ENCODE measurements at regions not wholly inside any gene's neighbourhood (a gene's known extent, or its start where the extent isn't known, plus 50 kb on each side); places are given as distances from the start of the nearest gene placed in this dataset.

DNA sequence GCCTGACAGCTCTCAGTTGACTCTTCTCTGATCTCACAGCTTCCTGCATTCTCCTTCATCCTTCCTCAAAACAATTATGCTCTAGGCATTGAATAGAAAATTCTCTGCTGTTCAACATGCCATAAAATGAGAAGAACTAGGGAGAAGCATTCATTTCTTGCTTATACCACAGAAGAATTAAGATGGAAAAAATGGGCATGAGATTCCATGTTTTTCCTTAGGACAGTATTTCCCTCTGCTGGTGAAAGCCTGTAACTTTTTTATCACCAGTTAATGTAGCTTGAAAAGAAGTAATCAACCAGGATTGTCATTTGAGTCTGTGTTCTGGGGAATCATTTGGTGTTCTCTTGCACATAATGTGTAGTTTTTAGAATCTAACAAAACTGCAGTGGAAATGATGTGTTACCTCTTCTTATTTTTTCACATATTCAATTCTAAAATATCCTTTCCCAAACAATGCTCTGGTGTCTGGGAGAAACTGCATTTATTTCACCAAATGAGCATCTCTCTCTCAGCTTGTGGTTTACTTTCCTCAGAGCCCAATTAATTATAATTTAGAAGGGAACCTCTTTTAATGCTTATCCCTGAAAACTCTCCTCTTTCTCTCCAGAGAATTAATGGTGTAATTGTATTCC, 92.8 kb upstream of the DCBLD2 start:
- peak; percentile 20 for DNase-seq (ENCODE audit: low spot score)

DNA sequence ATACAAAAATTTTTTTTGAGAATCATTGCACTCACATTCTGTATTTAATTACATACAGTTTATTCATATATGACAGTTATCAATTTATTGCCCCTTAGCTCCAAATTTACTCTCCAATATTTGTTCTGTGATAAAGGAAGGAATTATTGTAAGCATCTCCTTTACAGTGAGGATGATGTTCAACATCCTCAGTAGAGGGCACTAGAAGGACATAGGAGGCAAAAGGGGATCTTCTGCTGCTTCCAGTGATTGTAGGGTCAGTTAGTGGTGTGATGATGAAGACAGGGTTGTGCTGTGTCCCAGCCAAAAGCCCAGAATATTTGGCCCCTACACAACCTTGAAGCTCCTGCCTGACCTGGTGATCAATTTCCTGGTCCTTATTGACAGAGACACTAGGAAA, 89.9 kb upstream of the DCBLD2 start:
- DNase-seq (ENCODE audit: low spot score) = no peak

DNA sequence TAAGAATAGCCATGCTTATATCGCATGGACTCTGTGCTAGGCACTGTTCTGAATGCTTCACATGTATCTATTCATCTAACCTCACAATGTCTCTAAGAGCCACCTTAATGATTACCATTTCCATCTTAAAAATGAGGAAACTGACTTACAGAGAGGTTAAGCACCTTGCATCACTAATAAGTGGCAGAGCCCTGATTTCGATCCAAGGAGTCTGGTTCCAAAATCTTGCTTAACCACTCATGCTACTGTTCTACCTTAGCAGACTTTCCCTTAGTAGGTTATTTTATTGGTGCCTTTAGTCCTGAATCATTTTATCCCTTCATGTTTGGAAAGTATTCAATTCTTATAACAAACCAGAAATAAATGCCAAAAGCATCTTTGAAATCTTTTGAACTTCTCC, 89.2 kb upstream of the DCBLD2 start:
- DNase-seq (ENCODE audit: low spot score) = no peak

DNA sequence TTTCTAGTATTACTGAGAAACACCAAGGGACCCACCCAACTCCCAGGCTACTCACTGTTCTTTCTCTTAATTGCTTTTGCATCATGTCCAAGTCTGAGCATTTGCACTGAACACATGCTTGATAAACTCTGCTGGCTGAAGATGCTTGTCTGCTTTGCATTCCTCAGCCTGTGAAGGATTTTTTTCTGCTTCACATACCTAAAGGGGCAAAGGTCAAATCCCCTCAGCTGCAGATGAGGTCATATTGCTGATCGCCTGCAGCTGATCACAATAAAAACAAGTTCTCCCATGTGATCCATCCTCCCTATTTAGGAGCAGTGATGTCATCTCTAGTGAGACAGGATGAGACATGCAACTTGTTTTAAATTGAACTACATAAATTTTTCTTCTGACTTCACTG, 84.6 kb upstream of the DCBLD2 start:
- peak; percentile 14 for DNase-seq (ENCODE audit: low spot score)

DNA sequence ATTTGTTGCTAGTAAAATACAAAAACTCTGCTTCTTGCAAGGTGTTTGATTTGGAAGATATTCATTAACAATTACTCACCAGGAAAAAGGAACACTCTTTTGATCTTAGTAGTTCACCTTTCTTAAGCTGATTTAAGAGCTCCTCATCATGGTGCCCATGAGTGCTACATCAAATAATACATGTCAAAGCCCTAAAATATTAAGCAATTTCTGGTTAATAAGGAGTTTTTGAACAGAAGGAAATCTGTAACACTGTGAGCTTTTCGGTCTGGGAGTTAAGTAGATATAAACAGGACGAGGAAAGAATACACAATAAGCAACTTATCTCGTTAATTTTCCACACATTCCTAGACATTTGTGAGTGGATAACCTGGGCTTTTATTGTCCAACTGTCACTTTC, 83.9 kb upstream of the DCBLD2 start:
- DNase-seq (ENCODE audit: low spot score) = no peak

DNA sequence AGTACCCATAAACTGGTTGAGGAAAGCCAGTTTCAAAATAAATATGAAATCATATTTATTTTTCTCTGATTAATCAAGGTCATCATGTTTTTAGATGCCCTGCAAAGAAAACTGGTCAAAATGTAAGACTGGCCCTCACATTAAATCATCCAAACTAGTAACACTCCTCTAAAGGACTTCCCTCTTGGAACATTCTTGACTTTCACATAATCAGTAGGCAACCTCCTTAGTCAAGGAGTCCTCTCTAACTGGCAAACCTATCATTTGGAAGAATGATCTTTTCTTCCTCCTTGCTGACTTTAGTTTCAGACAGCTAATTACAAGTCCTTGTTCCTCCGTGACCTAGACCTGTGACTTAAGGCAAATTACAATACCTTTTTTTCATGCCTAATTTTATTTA, 82.5 kb upstream of the DCBLD2 start:
- DNase-seq (ENCODE audit: low spot score) = no peak

DNA sequence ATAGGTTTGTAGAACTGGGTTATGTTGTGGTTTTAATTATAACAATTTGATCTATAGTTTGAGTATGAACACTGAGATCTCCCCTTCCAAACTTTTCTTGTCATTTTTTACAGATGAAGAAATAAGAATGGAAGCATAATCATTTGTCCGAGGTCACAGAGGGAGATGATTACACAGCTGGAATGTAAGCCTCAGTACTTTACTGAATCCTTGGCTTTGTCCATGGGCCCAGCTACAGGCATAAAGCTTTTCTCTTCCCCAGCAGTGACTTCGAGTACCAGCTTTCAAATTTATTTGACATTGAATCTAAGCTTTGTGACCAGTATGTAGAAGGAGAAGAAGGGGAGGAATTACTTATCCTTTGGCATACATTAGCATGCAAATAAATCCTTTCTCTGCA, 80.9 kb upstream of the DCBLD2 start:
- no peak for DNase-seq (ENCODE audit: low spot score)

DNA sequence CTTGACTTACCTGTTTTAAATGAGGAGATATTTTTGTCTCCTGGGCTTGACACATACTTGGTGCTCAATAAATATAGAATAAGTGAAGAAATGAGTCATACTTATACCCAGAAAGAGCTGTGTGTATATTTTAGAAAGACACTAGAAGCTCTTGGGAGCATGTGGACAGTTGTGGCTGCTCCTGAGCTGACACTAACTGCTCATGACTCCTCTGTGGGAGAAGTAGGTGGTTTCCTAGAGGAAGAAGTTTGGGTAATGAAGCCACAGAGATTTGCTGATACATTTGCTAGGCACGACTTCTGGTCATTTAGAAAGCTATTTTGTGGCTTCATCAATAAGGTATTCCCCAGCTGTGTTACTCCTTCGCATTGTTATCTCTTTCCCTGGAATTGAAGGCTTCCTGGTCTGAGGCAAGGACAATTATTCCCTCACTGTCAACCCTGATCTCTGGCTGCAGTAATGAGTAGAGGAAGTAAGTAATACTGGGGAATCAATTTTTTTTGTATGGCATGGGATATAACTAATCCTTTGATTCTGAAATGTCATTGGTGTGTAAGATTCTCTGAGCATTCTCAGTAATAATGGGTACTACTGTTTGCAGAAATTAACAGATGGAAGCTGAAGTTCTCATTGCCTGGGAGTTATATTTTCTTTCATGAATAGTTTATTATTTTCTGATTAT, 79.6 kb upstream of the DCBLD2 start:
- DNase-seq (ENCODE audit: low spot score) = no peak

DNA sequence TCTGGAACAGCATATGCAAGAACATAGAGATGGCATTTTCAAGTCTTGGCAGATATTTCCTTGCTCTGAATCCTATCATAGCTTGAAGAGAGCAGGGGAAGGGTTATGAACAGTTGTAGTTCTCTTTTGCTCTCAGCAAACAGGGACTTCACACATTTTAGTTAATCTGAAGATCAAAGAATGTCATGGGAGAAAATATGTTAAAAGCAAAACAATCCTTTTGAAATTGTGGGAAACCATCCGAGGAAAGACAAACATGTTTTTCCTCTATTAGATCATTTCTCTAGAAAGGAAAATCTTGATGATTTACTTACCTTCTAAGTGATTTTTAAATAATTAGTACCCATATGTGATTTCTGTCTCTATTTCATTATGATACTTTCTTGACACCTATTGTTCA, 77.8 kb upstream of the DCBLD2 start:
- DNase-seq (ENCODE audit: low spot score) = no peak

DNA sequence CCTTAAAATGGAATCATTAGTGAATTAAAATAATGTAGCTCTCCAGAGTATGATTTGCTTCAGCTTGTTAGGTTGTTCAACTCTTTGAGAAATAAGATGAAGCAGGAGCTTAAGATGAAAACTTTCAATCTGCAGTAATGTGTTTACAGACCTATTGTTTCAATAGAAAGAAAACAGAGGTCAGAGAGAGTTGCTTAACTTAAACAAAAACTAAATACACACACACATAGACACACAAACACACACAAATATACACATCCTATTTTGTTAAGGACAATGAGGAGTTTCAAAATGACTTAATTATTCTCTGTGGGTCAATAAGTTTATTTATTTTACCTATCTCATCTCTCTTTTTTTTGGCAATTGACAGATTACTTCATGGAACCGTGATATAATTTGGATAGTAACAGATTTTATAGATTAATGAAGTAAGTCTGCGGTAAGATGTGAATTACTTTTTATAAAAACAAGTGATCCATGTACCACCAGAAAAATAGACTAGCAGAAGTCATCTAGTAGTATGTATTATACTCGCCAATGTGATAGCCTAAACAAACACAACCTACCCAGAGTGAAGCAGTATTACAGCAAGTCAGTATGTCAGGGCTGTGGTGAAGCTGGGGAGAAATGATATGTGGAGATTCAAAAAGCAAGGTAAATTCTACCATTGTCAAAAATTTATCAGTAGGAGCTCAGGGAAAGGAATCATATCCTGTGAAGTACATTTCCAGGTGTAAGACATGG, 76.7 kb upstream of the DCBLD2 start:
- DNase-seq (ENCODE audit: low spot score) = no peak

DNA sequence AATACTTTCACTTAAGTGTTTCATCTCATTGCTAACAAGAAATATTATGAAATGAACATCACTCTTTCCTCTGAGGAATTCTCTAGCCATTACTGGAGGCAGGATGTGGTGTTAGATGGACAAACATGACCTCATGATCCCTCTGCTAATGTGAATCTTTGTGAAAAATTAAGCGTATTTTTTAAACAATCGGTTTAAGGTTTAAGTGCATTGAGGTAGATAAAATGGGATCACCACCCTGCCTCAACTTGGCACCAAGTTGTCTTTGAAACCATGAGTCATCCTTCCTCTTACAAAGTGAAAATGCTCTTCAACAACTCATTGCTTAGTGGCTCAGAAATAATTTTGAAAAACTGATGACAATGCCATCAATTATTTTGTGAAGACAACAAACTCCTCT, 76.0 kb upstream of the DCBLD2 start:
- DNase-seq (ENCODE audit: low spot score) = no peak

DNA sequence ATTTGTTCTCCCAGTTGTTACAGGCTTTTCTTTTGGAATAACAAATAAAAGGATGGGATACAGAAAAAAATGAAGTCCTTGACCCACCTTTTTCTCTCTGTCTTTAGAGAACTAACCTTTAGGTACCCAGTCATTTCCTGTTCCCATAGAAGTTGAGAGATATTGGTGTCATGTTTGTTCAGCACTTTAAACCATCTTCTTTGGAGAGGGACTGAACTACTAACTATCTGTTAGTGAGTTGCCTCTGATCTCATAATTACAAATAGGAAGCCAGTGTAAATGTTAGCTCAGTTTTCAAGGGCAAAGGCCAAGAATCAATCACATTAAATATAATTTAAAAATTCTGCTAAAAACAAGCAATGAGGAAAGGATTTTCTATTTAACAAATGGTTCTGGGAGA, 72.9 kb upstream of the DCBLD2 start:
- DNase-seq (ENCODE audit: low spot score) = no peak

DNA sequence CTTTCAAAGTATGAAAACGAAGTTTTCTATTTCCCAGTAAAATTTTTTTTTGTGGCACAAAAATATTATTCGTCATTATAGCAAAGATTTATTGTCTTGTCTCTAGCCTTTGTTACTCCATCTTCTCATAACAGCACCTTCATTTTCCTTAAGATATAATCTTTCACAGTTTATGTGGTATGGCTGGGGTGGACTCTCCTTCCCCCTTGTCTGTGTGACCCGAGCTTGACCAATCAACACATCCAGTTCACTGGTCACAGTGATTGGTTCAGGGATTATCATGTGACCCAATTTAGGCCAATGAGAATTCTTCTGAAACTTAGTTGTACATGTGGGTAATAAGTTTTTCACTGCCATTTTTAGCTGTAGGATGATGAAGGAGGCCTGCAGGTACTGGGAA, 71.2 kb upstream of the DCBLD2 start:
- DNase-seq (ENCODE audit: low spot score) = no peak

DNA sequence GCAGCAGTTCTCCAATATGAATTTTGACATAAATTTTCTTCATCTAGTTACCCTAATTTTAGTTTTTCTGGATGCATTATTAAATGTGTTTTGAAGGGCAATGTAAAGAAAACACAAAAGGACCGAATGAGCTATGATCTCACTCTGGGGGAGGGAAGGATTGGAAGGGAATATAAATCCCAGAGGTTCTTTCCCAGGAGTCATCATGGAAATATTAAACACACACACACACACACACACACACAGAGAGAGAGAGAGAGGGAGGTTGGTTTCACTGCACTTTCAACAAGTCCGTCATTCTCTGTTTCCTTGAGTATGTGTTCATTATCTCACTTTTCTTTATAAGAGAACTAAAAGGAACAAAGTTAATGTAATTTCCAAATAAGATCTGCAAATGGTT, 70.7 kb upstream of the DCBLD2 start:
- DNase-seq (ENCODE audit: low spot score) = no peak

DNA sequence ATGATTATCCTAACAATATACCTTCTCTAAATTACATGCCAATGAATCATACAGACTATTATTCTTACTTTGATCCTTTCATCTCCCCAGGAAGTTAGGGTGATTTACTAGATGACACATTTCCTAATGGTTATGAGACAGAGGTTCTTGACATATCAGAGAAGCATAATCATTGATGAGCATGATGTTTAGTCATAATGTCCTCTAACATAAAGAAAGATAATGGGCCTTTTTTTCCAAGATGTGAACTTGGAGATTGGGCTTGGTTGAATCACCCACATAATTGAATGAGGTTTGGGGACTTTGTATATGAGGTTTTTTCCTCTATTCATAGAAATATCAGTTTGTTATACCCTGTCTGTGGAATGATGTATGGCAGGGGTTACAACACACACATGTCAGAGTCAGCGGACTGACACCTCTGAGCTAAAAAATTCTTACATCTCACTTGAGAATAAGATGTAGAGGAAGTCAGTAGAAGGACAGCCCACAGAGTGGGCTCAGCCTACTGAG, 69.7 kb upstream of the DCBLD2 start:
- no peak for DNase-seq (ENCODE audit: low spot score)

DNA sequence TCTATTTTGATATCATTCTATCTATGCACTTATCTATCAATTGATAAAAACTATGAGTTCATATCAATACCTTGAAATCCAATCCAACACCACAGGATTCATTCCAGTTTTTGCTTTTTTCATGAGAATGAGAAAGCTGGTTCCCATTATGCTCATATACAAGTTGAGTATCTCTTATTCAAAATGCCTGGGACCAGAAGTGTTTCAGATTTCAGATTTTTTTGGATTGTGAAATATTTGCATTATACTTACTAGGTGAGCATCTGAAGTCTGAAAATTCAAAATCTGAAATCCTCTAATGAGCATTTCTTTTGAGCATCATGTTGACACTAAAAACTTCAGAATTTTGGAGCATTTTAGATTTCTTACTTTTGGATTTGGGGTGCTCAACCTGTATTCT, 67.8 kb upstream of the DCBLD2 start:
- DNase-seq (ENCODE audit: low spot score) = no peak

DNA sequence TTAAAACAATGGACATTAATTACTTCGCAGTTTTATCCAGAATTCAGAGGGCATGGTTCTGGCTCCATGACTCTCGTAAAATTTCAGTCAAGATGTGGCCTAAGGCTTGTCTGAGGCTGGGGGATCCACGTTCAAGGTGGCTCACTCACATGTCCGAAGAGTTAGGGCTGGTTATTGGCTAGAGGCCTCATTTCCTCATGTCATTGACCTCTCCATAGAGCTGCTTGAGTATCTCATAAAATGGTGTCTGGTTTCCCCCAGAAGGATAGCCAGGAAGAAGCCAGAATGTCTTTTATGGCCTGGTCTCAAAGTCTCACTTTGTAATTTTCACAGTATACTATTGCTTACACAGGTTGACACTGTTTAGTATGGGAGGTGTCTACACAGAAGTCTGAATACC, 67.3 kb upstream of the DCBLD2 start:
- DNase-seq (ENCODE audit: low spot score) = no peak

DNA sequence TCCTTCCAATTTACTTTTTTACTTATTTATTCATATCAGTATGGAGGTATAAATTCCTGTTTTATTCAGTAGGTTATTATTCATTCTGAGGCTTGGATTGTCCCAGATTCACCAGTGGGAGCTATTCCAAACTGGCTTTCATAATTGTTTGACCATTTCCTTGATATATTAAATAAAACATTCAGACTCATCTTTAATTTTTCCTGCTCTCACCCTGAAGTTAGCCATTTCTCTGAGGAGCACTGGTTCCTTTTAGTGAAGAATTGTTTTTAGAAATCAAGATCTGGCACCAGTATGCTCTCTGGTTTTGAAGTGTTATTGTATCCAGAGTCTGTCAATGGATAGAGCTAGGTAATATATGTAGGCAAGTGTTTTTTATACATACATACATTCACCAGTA, 66.9 kb upstream of the DCBLD2 start:
- no peak for DNase-seq (ENCODE audit: low spot score)

DNA sequence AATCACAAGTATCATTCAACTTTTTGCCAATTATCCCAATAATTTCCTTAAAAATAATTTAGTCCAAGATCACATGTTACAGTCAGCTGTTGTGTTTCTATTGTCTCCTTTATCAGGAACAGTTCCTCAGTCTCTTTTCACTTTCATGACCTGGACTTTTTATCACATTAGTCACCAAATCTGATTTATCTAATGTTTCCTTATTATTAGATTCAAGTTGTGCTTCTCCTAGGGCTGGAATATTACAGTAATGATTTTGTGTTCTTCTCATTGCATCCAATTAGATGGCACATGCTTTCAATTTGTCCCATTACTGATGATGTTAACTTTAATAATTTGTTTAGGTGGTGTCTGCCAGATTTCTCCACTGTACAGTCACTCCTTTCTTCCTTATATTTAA, 66.3 kb upstream of the DCBLD2 start:
- DNase-seq (ENCODE audit: low spot score) = no peak

DNA sequence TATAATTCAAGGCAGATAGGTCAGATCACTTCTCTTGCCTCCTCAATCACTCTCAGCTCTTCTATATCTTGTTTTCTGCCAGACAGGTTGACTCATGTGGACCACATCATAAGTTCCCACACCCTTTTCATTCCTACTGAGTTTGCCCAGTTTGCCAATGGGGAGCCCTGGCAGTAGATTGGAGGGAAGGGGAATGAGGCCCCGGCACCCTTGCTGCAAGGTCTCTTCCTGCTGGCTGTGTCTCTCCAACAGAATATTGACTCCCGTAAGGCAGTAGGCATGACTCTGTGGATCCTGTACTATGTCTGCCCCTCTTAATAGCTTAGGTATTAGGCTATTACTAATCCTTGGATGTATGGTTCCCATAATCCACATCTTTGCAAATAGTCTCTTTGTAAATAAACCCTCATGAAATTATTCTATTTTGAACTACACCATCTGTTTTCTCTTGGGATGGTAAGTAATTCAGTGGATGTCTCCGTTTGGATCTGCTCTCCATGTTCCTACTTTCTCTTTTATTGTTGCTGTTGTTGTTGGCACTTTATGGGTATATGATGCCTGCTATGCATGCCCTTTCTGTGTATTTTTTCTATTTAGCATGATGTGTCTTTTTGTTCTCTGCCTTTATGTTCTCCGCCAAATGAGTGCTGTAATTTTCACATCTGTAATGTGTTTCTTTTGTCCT, 65.5 kb upstream of the DCBLD2 start:
- DNase-seq (ENCODE audit: low spot score) = no peak

DNA sequence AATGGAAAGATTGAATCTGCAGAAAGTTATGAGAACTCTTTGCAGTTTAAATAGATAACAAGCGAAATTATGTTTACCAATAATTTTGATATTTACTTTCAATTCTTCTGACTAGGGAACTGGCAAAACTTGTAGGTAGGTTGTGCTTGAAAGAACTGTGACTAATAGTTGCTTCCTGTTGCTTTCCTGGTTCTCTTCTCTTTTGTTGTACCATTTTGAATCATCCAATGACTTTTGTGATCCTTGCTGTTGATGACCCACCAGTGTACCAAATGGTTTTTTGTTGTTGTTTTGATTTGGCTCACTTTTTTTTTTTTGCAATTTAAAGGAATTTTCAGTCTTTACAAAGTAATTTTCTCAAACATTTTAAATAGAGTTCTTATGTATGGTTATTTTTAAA, 64.9 kb upstream of the DCBLD2 start:
- no peak for DNase-seq (ENCODE audit: low spot score)

DNA sequence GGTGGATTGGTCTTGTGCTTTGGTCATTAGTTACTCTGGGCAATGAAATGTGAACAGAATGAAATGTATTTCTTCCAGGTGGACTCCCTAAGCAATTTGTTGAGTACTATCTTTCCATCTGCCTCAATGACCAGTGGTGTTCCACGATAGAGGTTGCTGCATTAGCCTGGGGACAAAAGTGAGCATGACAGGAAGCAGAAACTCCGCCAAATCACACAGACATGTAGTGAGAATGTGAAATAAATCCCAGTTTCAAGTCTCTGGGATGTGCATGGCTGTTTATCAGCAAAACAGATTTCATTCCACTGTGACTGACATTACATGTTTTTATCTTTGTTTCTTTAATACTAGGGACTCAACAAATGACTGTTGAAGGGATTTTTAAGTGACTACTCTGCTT, 63.3 kb upstream of the DCBLD2 start:
- DNase-seq (ENCODE audit: low spot score) = no peak

DNA sequence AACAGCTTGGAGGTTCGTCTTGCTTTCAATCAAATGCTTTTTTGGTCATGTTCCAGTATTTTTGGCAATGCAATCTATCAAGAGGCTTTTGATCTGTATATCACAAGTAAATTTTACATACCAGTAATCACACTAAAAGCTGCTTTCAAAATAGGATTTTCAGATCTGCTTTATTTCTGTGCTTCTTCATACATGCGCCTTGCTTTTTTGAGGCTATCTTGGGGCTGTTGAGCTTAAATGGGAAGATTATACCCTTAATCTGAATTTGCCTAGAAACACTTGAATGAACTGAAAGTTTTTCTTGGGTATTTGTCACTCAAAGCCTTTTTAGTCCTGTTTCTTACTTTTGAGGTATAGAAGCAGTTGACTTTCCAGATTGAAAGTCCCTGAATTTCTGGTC, 62.1 kb upstream of the DCBLD2 start:
- DNase-seq (ENCODE audit: low spot score) = no peak
